HepG2 (cell line): ENCODE measurements at regions not wholly inside any gene's neighbourhood (a gene's known extent, or its start where the extent isn't known, plus 50 kb on each side); places are given as distances from the start of the nearest gene placed in this dataset.

ENCODE experiments used
- ATAC-seq: fragments of 200-7000 bp; cut with Tn5 transposase; 3 replicates; pipeline ENCODE4 v1.9.1; 2020; ENCODE audit warnings: mild to moderate bottlenecking, moderate library complexity
- BruUV-seq: library from RNA; stranded (reverse); fragments of 400-500 nt; replicated peaks from 2 replicates; lab custom pipeline; 2021; lab: Mats Ljungman, UMichigan
- CTCF ChIA-PET: fragments of 300-600 bp; formaldehyde crosslinking; extraction: SDS; loops from one replicate; lab custom pipeline; 2021; ENCODE audit warnings: low total read pairs, inconsistent platforms, low intra/inter-chr PET ratio; lab: Yijun Ruan, JAX
- POLR2A ChIA-PET: fragments of 350-600 bp; sonication (Branson Sonifier 250); formaldehyde crosslinking; loops from one replicate; lab custom pipeline; 2020; ENCODE audit warnings: antibody characterized with exemption, inconsistent platforms; lab: Yijun Ruan, JAX
- DNase-seq: peaks from one replicate; pipeline ENCODE4 v3.0.0-alpha.2; 2015; ENCODE audit warnings: low spot score
- FAIRE-seq: peaks from 3 replicates; lab custom pipeline; 2011; peaks lifted over from hg19 to GRCh38; lab: Jason Lieb, UNC
- H2AFZ ChIP-seq: one replicate; pipeline ENCODE4 v1.6.1; 2011; ENCODE audit warnings: low read length, inconsistent platforms
- H3K27ac ChIP-seq: fragments of 300-600 bp; 3 replicates; pipeline ENCODE4 v1.8.0; 2011; ENCODE audit warnings: mixed run types, mild to moderate bottlenecking, mixed read lengths, low read length, inconsistent platforms; ENCODE audit not compliant: insufficient read depth; ENCODE audit errors: extremely low read length
- H3K27me3 ChIP-seq, 2 experiments: fragments of 200-600 bp in 1 of 2; 2 replicates in 1 of 2; 3 replicates in 1 of 2; pipeline versions ENCODE4 v1.6.0 to v1.8.0; 2011; ENCODE audit warnings: low read length in 2 of 2, mild to moderate bottlenecking in 2 of 2, moderate library complexity in 2 of 2, inconsistent platforms in 1 of 2; ENCODE audit not compliant: insufficient read depth in 2 of 2, control insufficient read depth in 1 of 2
- H3K36me3 ChIP-seq, 2 experiments: fragments of 200-600 bp in 1 of 2; replicated peaks in 1 of 2; 2 replicates in 1 of 2; 3 replicates in 1 of 2; pipeline versions ENCODE4 v1.5.1 to v1.8.0; 2011; ENCODE audit warnings: low read length in 2 of 2, inconsistent platforms in 1 of 2; ENCODE audit not compliant: insufficient read depth in 2 of 2, control insufficient read depth in 1 of 2
- H3K4me1 ChIP-seq: 2 replicates; pipeline ENCODE4 v1.5.1; 2012; ENCODE audit warnings: low read length, inconsistent platforms; ENCODE audit not compliant: insufficient read depth
- H3K4me2 ChIP-seq: 2 replicates; pipeline ENCODE4 v1.6.0; 2011; ENCODE audit warnings: low read depth, low read length, inconsistent platforms
- H3K4me3 ChIP-seq, 3 experiments: fragments of 200-600 bp in 1 of 3; sonication (generic), shearing (Covaris generic) in 1 of 3; replicated peaks in 1 of 3; 2 replicates each; pipeline ENCODE4 v1.5.1; 2011 to 2016; ENCODE audit warnings: low read length in 3 of 3, inconsistent platforms in 2 of 3, low read depth in 2 of 3, mild to moderate bottlenecking in 2 of 3, control low read depth in 1 of 3, mixed read lengths in 1 of 3; ENCODE audit not compliant: insufficient read depth in 1 of 3
- H3K79me2 ChIP-seq: one replicate; pipeline ENCODE4 v1.6.1; 2011; ENCODE audit warnings: low read length, inconsistent platforms; ENCODE audit not compliant: insufficient read depth
- H3K9ac ChIP-seq: 2 replicates; pipeline ENCODE4 v1.6.0; 2011; ENCODE audit warnings: mild to moderate bottlenecking, low read depth, low read length, inconsistent platforms; ENCODE audit not compliant: insufficient read depth
- H3K9me3 ChIP-seq: 2 replicates; pipeline ENCODE4 v1.5.1; 2012; ENCODE audit warnings: mild to moderate bottlenecking, low read length
- H4K20me1 ChIP-seq: 2 replicates; pipeline ENCODE4 v1.6.0; 2011; ENCODE audit warnings: inconsistent platforms, mild to moderate bottlenecking, low read length, moderate library complexity; ENCODE audit not compliant: insufficient read depth
- FOXA1 ChIP-seq, 2 experiments: fragments of 450-650 bp in 1 of 2; sonication (generic) in 1 of 2; formaldehyde crosslinking in 1 of 2; IDR thresholded peaks; 2 replicates each; pipeline versions ENCODE4 v1.4.0 to v1.6.1; 2016 to 2020; ENCODE audit warnings: missing genetic modification reagents in 1 of 2
- HHEX ChIP-seq: IDR thresholded peaks from 2 replicates; pipeline ENCODE4 v1.6.1; 2016; ENCODE audit warnings: control low read depth
- HMG20A ChIP-seq: IDR thresholded peaks from 2 replicates; pipeline ENCODE4 v1.6.1; 2016; ENCODE audit warnings: borderline replicate concordance
- HNRNPK ChIP-seq: fragments of 200-400 bp; formaldehyde crosslinking; IDR thresholded peaks from 2 replicates; pipeline ENCODE4 v1.6.1; 2018; ENCODE audit warnings: low read length, low read depth, moderate library complexity, mild to moderate bottlenecking; ENCODE audit not compliant: poor library complexity, severe bottlenecking
- IKZF1 ChIP-seq: fragments of 450-650 bp; IDR thresholded peaks from 2 replicates; pipeline ENCODE4 v1.7.1; 2016
- MEF2D ChIP-seq: sonication (generic); formaldehyde crosslinking; IDR thresholded peaks from 2 replicates; pipeline ENCODE4 v1.5.1; 2020; ENCODE audit warnings: mild to moderate bottlenecking, missing genetic modification reagents
- RFX5 ChIP-seq: IDR thresholded peaks from 2 replicates; pipeline ENCODE4 v1.6.1; 2011; ENCODE audit warnings: low read depth, low read length, improper control_type of control experiment
- ZNF230 ChIP-seq: sonication (generic); formaldehyde crosslinking; IDR thresholded peaks from 2 replicates; pipeline ENCODE4 v1.4.0; 2020; ENCODE audit warnings: mild to moderate bottlenecking, missing genetic modification reagents
- ZSCAN29 ChIP-seq: sonication (generic); formaldehyde crosslinking; conservative IDR thresholded peaks from 2 replicates; pipeline ENCODE4 v1.4.0; 2020; ENCODE audit warnings: mild to moderate bottlenecking, missing genetic modification reagents
- WGBS: methylation state at CpG from one replicate; pipeline ENCODE4 v1.1.6; 2017; ENCODE audit warnings: low lambda C conversion rate; 5-methylcytosine and 5-hydroxymethylcytosine counted together
- in situ Hi-C: cut with HindIII; loops from 2 replicates; pipeline ENCODE4 v1.10.0; 2017; ENCODE audit warnings: low pct_unique_long_range_greater_than_20kb; ENCODE audit not compliant: extremely low pct_ligation_motif_present
- intact Hi-C: fragments of 100-400 bp; cut with micrococcal nuclease; formaldehyde crosslinking; loops from one replicate; pipeline ENCODE4 v1.10.0; 2022; ENCODE audit not compliant: unreplicated experiment
- TF ChIP-seq, protein P1 (sequence below): sonication (generic); formaldehyde crosslinking; IDR thresholded peaks from 2 replicates; pipeline ENCODE4 v1.8.0; 2022; ENCODE audit warnings: mild to moderate bottlenecking, missing genetic modification reagents, moderate library complexity
- TF ChIP-seq, protein P2 (sequence below): IDR thresholded peaks from 2 replicates; pipeline ENCODE4 v1.6.1; 2016; ENCODE audit warnings: control low read depth

DNA sequence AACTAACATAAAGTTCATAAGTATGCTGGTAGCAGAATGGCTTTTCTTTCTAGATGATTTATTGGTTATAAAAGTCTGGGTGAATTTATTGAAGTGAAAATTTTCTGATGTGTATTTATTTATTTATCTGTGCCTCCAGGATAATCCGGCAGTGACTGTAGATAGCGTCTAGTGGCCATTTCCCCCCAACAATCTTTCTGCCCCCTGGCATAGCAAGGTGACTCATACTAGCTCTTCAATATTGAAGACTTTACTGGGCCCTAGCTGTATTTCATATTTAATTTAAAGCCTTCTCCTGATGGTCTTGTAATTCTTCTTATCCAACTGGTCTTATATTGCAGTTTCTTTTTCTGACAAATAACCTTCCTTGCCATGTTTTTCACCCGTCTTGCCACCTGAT lies 154.1 kb upstream of the SGK1 start:
- in situ Hi-C loops (no loop called here), intact Hi-C loops (no loop called here)
- Histone ChIP-seq H3K4me2 (no peak overlapping the region), H3K79me2 (no peaks in the 10 kb centered on the region), H3K9ac (no peak overlapping the region), H3K9me3 (no peaks in the 10 kb centered on the region), H3K4me1 (no peaks in the 10 kb centered on the region), H4K20me1 (no peaks in the 10 kb centered on the region), H2AFZ (no peak overlapping the region), H3K27me3 (0 out of 5 replicates have a peak, but pooled peaks cover 0 to 5% of the 10 kb centered on the region in 2 experiments), H3K27ac (no peak overlapping the region), H3K36me3 (no peaks in the 10 kb centered on the region)
- FAIRE-seq, result no peak
- POLR2A ChIA-PET, result no interaction called here
- TF ChIP-seq HMG20A (CRISPR knock-in tag) (no peak), HHEX (CRISPR knock-in tag) (no peak), ZNF230 (CRISPR knock-in tag) (no peak)
- TF ChIP-seq, all 625 proteins: peak for 0
- BruUV-seq, result no TSS peak
- DNase-seq (no peak), ATAC-seq (no peak)
- WGBS, result 29% methylated on average over 3 of the region's 3 CpGs
- CTCF ChIA-PET, result no interaction called here
- no peak overlapping the region for H3K4me3 ChIP-seq

DNA sequence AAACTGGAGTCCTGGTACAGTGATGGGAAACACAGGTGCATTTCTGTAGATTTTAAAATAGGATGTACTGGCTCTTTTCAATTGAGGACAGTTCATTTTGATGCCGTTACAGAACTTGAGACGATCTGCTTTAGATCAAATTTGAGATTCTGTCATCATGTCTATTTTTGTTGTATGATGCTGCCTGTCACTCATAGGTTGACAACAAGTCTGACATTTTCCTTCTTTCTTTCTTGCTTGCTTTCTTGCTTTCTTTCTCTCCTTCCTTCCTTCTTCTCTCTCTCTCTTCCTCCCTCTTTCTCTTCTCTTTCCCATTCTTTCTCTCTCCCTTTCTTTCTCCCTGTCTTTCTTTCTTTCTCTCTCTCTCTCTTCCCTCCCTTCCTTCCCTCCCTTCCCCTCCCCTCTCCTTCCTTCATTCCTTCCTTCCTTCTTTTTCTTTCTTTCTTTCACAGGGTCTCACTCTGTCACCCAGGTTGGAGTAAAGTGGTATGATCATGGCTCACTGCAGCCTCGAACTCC lies 152.6 kb upstream of the SGK1 start:
- TF ChIP-seq IKZF1, result 0 out of 2 replicates have a peak, but pooled peaks have one; percentile 27
- TF ChIP-seq, protein P1, sequence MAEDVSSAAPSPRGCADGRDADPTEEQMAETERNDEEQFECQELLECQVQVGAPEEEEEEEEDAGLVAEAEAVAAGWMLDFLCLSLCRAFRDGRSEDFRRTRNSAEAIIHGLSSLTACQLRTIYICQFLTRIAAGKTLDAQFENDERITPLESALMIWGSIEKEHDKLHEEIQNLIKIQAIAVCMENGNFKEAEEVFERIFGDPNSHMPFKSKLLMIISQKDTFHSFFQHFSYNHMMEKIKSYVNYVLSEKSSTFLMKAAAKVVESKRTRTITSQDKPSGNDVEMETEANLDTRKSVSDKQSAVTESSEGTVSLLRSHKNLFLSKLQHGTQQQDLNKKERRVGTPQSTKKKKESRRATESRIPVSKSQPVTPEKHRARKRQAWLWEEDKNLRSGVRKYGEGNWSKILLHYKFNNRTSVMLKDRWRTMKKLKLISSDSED (CRISPR knock-in tag), result no peak
- TF ChIP-seq HNRNPK, result peak; percentile 21
- no peak for TF ChIP-seq ZSCAN29 (CRISPR knock-in tag)
- TF ChIP-seq, protein P2, sequence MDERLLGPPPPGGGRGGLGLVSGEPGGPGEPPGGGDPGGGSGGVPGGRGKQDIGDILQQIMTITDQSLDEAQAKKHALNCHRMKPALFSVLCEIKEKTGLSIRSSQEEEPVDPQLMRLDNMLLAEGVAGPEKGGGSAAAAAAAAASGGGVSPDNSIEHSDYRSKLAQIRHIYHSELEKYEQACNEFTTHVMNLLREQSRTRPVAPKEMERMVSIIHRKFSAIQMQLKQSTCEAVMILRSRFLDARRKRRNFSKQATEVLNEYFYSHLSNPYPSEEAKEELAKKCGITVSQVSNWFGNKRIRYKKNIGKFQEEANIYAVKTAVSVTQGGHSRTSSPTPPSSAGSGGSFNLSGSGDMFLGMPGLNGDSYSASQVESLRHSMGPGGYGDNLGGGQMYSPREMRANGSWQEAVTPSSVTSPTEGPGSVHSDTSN (CRISPR knock-in tag), result no peak
- TF ChIP-seq MEF2D (CRISPR knock-in tag), result no peak
- no peak for TF ChIP-seq RFX5
- 0 out of 2 replicates have a peak, but pooled peaks have one; percentile 5 for TF ChIP-seq FOXA1 (IDR thresholded peaks at IDR 0.05)
- TF ChIP-seq FOXA1 (CRISPR knock-in tag; IDR thresholded peaks at IDR 0.05), result no peak
- POLR2A ChIA-PET, result no interaction called here
- no peak overlapping the region for H3K4me2 ChIP-seq
- FAIRE-seq, result no peak
- no peak for ATAC-seq
- BruUV-seq, result no TSS peak
- H3K9me3 ChIP-seq, result no peaks in the 10 kb centered on the region
- no peaks in the 10 kb centered on the region for H3K36me3 ChIP-seq
- H2AFZ ChIP-seq, result no peak overlapping the region
- 29% methylated on average over 3 of the region's 3 CpGs for WGBS
- intact Hi-C loops, result no loop called here
- no peak overlapping the region for H3K27ac ChIP-seq
- H3K4me3 ChIP-seq, result no peak overlapping the region
- no peaks in the 10 kb centered on the region for H4K20me1 ChIP-seq
- H3K9ac ChIP-seq, result no peak overlapping the region
- 0 out of 5 replicates have a peak, but pooled peaks cover 0 to 5% of the 10 kb centered on the region in 2 experiments for H3K27me3 ChIP-seq
- in situ Hi-C loops, result no loop called here
- no peaks in the 10 kb centered on the region for H3K79me2 ChIP-seq
- H3K4me1 ChIP-seq, result no peaks in the 10 kb centered on the region
- CTCF ChIA-PET, result no interaction called here
- DNase-seq, result no peak
